ENCODE measurements at regions not wholly inside any gene's neighbourhood (a gene's known extent, or its start where the extent isn't known, plus 50 kb on each side); places are given as distances from the start of the nearest gene placed in this dataset.

DNA sequence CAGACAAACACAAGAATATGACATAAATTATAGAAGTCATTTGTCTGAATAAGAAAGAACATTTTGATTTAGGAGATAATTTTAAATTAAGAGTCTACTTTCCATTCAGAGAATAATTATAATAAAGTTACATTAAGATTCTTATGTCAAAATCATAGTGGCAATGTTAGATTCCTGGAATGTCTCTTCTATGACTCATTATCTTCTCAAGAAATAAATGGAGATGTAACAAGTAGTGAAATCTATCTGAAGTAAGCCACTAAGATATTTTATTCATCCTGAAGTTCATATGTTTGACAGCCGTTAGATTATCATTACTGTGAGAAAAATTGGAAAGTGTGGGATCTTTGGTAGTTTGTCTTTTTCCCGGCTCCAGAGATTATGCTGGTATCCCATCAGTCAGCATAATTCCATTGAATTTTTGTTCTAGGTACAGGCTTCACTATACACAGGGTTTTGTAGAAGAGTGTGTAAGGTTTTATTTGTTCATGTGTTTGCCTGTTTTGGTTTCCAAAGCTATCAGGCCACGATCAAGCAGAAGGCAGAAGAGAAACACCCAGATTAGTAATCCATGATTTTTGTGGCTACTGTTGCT is 1246.6 kb upstream of the LRRTM1 start:
- TF ChIP-seq, protein P1, sequence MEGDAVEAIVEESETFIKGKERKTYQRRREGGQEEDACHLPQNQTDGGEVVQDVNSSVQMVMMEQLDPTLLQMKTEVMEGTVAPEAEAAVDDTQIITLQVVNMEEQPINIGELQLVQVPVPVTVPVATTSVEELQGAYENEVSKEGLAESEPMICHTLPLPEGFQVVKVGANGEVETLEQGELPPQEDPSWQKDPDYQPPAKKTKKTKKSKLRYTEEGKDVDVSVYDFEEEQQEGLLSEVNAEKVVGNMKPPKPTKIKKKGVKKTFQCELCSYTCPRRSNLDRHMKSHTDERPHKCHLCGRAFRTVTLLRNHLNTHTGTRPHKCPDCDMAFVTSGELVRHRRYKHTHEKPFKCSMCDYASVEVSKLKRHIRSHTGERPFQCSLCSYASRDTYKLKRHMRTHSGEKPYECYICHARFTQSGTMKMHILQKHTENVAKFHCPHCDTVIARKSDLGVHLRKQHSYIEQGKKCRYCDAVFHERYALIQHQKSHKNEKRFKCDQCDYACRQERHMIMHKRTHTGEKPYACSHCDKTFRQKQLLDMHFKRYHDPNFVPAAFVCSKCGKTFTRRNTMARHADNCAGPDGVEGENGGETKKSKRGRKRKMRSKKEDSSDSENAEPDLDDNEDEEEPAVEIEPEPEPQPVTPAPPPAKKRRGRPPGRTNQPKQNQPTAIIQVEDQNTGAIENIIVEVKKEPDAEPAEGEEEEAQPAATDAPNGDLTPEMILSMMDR (IDR thresholded peaks at IDR 0.05), result no peak
- TF ChIP-seq POLR2A (IDR thresholded peaks at IDR 0.05), result no peak

Measured in testis (tissue), 2 donors.